TTC549 (cell line): ENCODE measurements at regions not wholly inside any gene's neighbourhood (a gene's known extent, or its start where the extent isn't known, plus 50 kb on each side); places are given as distances from the start of the nearest gene placed in this dataset.

Experiments
- FAIRE-seq: peaks from 2 replicates; lab custom pipeline; 2012; peaks lifted over from hg19 to GRCh38; lab: Jason Lieb, UNC

GRCh38 chr4:20598626-20599025 lies 101.6 kb upstream of the PACRGL start:
- no peak for FAIRE-seq

- FAIRE-seq: no peak
Measured at GRCh38 chr4:20603671-20604313, 96.5 kb upstream of the PACRGL start.

- no peak for FAIRE-seq
Measured at GRCh38 chr4:20612313-20612712, 87.9 kb upstream of the PACRGL start.

GRCh38 chr4:20614816-20615215 lies 85.4 kb upstream of the PACRGL start:
- no peak for FAIRE-seq

- FAIRE-seq: no peak
Measured at GRCh38 chr4:20615486-20616260, 84.6 kb upstream of the PACRGL start.

- no peak for FAIRE-seq
Measured at GRCh38 chr4:20616313-20616712, 83.9 kb upstream of the PACRGL start.

- no peak for FAIRE-seq
Measured at GRCh38 chr4:20616848-20617247, 83.4 kb upstream of the PACRGL start.

GRCh38 chr4:20617678-20618396 lies 82.4 kb upstream of the PACRGL start:
- no peak for FAIRE-seq

GRCh38 chr4:20618731-20619130 lies 81.5 kb upstream of the PACRGL start:
- no peak for FAIRE-seq

GRCh38 chr4:20621476-20621875 lies 78.8 kb upstream of the PACRGL start:
- no peak for FAIRE-seq

GRCh38 chr4:20622701-20623100 lies 77.6 kb upstream of the PACRGL start:
- no peak for FAIRE-seq

GRCh38 chr4:20623939-20624338 lies 76.3 kb upstream of the PACRGL start:
- FAIRE-seq: no peak

GRCh38 chr4:20624793-20625374 lies 75.4 kb upstream of the PACRGL start:
- FAIRE-seq: no peak

GRCh38 chr4:20625426-20625825 lies 74.8 kb upstream of the PACRGL start:
- FAIRE-seq: no peak

- no peak for FAIRE-seq
Measured at GRCh38 chr4:20626326-20627005, 73.8 kb upstream of the PACRGL start.

GRCh38 chr4:20627866-20628265 lies 72.4 kb upstream of the PACRGL start:
- no peak for FAIRE-seq

- no peak for FAIRE-seq
Measured at GRCh38 chr4:20629186-20630106, 70.8 kb upstream of the PACRGL start.

GRCh38 chr4:20638825-20639224 lies 61.4 kb upstream of the PACRGL start:
- no peak for FAIRE-seq

- FAIRE-seq: no peak
Measured at GRCh38 chr4:20639346-20639745, 60.9 kb upstream of the PACRGL start.

- FAIRE-seq: no peak
Measured at GRCh38 chr4:20640989-20641388, 59.3 kb upstream of the PACRGL start.

- FAIRE-seq: no peak
Measured at GRCh38 chr4:20641976-20642375, 58.3 kb upstream of the PACRGL start.
